ENCODE measurements at regions not wholly inside any gene's neighbourhood (a gene's known extent, or its start where the extent isn't known, plus 50 kb on each side); places are given as distances from the start of the nearest gene placed in this dataset.

DNA sequence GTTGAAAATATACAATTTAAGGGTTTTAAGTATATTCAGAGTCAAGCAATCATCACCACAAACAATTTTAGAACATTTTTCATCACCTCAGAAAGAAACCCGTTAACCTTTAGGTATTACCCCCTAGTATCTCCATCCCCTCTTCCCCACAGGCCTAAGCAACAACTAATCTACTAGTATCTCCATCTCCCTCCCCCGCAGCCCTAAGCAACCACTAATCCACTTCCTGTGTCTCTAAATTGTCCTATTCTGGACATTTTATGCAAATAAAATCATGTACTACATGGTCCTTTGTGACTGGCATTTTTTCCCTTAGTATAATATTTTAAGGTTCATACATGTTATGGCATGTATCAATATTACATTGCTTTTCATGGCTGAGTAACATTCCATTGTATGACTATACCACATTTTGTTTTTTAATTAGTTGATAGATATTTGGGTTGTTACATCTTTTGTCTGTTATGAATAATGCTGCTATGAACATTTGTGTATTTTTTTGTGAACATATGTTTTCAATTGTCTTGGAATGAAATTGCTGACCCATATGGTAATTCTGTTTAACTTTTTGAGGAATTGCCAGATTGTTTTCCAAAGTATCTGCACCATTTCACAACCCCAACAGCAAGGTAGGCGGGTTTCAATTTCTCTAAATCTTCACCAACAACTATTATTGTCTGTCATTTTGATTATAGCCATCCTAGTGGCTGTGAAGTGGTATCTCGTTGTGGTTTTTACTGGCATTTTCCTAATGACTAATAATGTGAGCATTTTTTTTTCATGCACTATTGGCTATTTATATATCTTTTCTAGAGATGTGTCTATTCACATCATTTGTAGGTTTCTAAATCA is 215.6 kb upstream of the CD96 start:
- H2AFZ ChIP-seq (ENCODE audit: low read depth, low read length): no peak overlapping the region
- no peaks in the 10 kb centered on the region for H3K79me2 ChIP-seq (ENCODE audit: control insufficient read depth, insufficient read depth, low read length)
- no peaks in the 10 kb centered on the region for H3K9me1 ChIP-seq (ENCODE audit: control insufficient read depth, insufficient read depth, low read length)
- FAIRE-seq: no peak
- no peak for ATAC-seq
- H3K4me2 ChIP-seq (ENCODE audit: insufficient read depth, low read length): no peak overlapping the region
- no peak overlapping the region for H3K4me3 ChIP-seq
- no peaks in the 10 kb centered on the region for H3K27me3 ChIP-seq (ENCODE audit: control insufficient read depth in 2 of 2, insufficient read depth in 2 of 2, low read length in 2 of 2)
- no peaks in the 10 kb centered on the region for H3K36me3 ChIP-seq (ENCODE audit: control insufficient read depth, insufficient read depth, low read length)
- DNase-seq (ENCODE audit: extremely low read depth in 1 of 4, low spot score in 3 of 4): no peak
- in situ Hi-C loops (cut with MboI) (no loop called here), intact Hi-C loops (cut with micrococcal nuclease) (no loop called here)
- H3K27ac ChIP-seq (ENCODE audit: extremely low read depth, low read depth, low read length): no peak overlapping the region
- no peaks in the 10 kb centered on the region for H3K9me3 ChIP-seq (replicated peaks; ENCODE audit: control insufficient read depth, insufficient read depth, low read depth, low read length)
- ChIA-PET POLR2A (no interaction called here), CTCF (ENCODE audit: low intra/inter-chr PET ratio) (no interaction called here)
- H4K20me1 ChIP-seq (replicated peaks; ENCODE audit: control insufficient read depth, insufficient read depth, low read length): no peaks in the 10 kb centered on the region
- no peak overlapping the region for H3K9ac ChIP-seq (ENCODE audit: insufficient read depth in 1 of 2, low read depth in 2 of 2, low read length in 2 of 2)
- no TSS peak for BruUV-seq (replicated peaks)
- WGBS (ENCODE audit: insufficient coverage, low coverage, missing lambda C conversion rate): 0% methylated on average over 3 of the region's 4 CpGs
- no peaks in the 10 kb centered on the region for H3K4me1 ChIP-seq (replicated peaks in 1 of 2; ENCODE audit: control insufficient read depth in 2 of 2, insufficient read depth in 2 of 2, low read length in 2 of 2)
- no peak for TF ChIP-seq SOX6 (IDR thresholded peaks at IDR 0.05)
- TF ChIP-seq, protein P1, sequence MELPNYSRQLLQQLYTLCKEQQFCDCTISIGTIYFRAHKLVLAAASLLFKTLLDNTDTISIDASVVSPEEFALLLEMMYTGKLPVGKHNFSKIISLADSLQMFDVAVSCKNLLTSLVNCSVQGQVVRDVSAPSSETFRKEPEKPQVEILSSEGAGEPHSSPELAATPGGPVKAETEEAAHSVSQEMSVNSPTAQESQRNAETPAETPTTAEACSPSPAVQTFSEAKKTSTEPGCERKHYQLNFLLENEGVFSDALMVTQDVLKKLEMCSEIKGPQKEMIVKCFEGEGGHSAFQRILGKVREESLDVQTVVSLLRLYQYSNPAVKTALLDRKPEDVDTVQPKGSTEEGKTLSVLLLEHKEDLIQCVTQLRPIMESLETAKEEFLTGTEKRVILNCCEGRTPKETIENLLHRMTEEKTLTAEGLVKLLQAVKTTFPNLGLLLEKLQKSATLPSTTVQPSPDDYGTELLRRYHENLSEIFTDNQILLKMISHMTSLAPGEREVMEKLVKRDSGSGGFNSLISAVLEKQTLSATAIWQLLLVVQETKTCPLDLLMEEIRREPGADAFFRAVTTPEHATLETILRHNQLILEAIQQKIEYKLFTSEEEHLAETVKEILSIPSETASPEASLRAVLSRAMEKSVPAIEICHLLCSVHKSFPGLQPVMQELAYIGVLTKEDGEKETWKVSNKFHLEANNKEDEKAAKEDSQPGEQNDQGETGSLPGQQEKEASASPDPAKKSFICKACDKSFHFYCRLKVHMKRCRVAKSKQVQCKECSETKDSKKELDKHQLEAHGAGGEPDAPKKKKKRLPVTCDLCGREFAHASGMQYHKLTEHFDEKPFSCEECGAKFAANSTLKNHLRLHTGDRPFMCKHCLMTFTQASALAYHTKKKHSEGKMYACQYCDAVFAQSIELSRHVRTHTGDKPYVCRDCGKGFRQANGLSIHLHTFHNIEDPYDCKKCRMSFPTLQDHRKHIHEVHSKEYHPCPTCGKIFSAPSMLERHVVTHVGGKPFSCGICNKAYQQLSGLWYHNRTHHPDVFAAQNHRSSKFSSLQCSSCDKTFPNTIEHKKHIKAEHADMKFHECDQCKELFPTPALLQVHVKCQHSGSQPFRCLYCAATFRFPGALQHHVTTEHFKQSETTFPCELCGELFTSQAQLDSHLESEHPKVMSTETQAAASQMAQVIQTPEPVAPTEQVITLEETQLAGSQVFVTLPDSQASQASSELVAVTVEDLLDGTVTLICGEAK (IDR thresholded peaks at IDR 0.05): no peak
- TF ChIP-seq, protein P1 (CRISPR knock-in tag; IDR thresholded peaks at IDR 0.05): no peak
- TF ChIP-seq CSDE1 (IDR thresholded peaks at IDR 0.05): no peak
- TF ChIP-seq, protein P2, sequence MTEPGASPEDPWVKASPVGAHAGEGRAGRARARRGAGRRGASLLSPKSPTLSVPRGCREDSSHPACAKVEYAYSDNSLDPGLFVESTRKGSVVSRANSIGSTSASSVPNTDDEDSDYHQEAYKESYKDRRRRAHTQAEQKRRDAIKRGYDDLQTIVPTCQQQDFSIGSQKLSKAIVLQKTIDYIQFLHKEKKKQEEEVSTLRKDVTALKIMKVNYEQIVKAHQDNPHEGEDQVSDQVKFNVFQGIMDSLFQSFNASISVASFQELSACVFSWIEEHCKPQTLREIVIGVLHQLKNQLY (CRISPR knock-in tag; conservative IDR thresholded peaks at IDR 0.05): no peak
- TF ChIP-seq SMAD4 (CRISPR knock-in tag; conservative IDR thresholded peaks at IDR 0.05): no peak
- no peak for TF ChIP-seq CBX2 (IDR thresholded peaks at IDR 0.05; ENCODE audit: insufficient read depth, low read length, poor library complexity, severe bottlenecking)
- TF ChIP-seq, protein P3, sequence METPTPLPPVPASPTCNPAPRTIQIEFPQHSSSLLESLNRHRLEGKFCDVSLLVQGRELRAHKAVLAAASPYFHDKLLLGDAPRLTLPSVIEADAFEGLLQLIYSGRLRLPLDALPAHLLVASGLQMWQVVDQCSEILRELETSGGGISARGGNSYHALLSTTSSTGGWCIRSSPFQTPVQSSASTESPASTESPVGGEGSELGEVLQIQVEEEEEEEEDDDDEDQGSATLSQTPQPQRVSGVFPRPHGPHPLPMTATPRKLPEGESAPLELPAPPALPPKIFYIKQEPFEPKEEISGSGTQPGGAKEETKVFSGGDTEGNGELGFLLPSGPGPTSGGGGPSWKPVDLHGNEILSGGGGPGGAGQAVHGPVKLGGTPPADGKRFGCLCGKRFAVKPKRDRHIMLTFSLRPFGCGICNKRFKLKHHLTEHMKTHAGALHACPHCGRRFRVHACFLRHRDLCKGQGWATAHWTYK (CRISPR knock-in tag; IDR thresholded peaks at IDR 0.05): no peak
- TF ChIP-seq, protein P4, sequence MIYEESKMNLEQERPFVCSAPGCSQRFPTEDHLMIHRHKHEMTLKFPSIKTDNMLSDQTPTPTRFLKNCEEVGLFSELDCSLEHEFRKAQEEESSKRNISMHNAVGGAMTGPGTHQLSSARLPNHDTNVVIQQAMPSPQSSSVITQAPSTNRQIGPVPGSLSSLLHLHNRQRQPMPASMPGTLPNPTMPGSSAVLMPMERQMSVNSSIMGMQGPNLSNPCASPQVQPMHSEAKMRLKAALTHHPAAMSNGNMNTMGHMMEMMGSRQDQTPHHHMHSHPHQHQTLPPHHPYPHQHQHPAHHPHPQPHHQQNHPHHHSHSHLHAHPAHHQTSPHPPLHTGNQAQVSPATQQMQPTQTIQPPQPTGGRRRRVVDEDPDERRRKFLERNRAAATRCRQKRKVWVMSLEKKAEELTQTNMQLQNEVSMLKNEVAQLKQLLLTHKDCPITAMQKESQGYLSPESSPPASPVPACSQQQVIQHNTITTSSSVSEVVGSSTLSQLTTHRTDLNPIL (CRISPR knock-in tag; IDR thresholded peaks at IDR 0.05): no peak
